ENCODE measurements at regions not wholly inside any gene's neighbourhood (a gene's known extent, or its start where the extent isn't known, plus 50 kb on each side); places are given as distances from the start of the nearest gene placed in this dataset.
A peak's percentile ranks its signal among the peaks of the same experiment; 100 is the strongest.

GRCh38 chr1:67616394-67616985, 68.5 kb upstream of the GADD45A start:
- DNase-seq (ENCODE audit: low spot score) = peak; percentile 20

GRCh38 chr1:67618285-67619018, 66.5 kb upstream of the GADD45A start:
- DNase-seq (ENCODE audit: low spot score) = peak; percentile 88

- no peak for DNase-seq (ENCODE audit: low spot score)
These were observed 65.9 kb upstream of the GADD45A start for GRCh38 chr1:67619080-67619479.

GRCh38 chr1:67623906-67624305, 61.1 kb upstream of the GADD45A start:
- no peak for DNase-seq (ENCODE audit: low spot score)

- DNase-seq (ENCODE audit: low spot score) = no peak
These were observed 60.3 kb upstream of the GADD45A start for GRCh38 chr1:67624680-67625079.

- peak; percentile 30 for DNase-seq (ENCODE audit: low spot score)
These were observed 58.7 kb upstream of the GADD45A start for GRCh38 chr1:67626090-67626860.

- DNase-seq (ENCODE audit: low spot score) = no peak
These were observed 58.2 kb upstream of the GADD45A start for GRCh38 chr1:67626861-67627235.

GRCh38 chr1:67627336-67627735, 57.7 kb upstream of the GADD45A start:
- DNase-seq (ENCODE audit: low spot score) = no peak

- no peak for DNase-seq (ENCODE audit: low spot score)
These were observed 57.1 kb upstream of the GADD45A start for GRCh38 chr1:67627906-67628305.

GRCh38 chr1:67629370-67630075, 55.5 kb upstream of the GADD45A start:
- DNase-seq (ENCODE audit: low spot score) = peak; percentile 71

- no peak for DNase-seq (ENCODE audit: low spot score)
These were observed 54.5 kb upstream of the GADD45A start for GRCh38 chr1:67630438-67631045.

- DNase-seq (ENCODE audit: low spot score) = no peak
These were observed 52.6 kb upstream of the GADD45A start for GRCh38 chr1:67632356-67632755.

- DNase-seq (ENCODE audit: low spot score) = no peak
These were observed 52.0 kb upstream of the GADD45A start for GRCh38 chr1:67632811-67633655.

- no peak for DNase-seq (ENCODE audit: low spot score)
These were observed 50.5 kb upstream of the GADD45A start for GRCh38 chr1:67634396-67634935.

- no peak for DNase-seq (ENCODE audit: low spot score)
These were observed 49.8 kb upstream of the GADD45A start for GRCh38 chr1:67635055-67635809.
